Endodermal cell (in vitro differentiated cells): ENCODE measurements at regions not wholly inside any gene's neighbourhood (a gene's known extent, or its start where the extent isn't known, plus 50 kb on each side); places are given as distances from the start of the nearest gene placed in this dataset.

Experiments
- DNase-seq: peaks from one replicate; pipeline ENCODE4 v3.0.0-alpha.2; 2017
- H3K27ac ChIP-seq: 2 replicates; pipeline ENCODE4 v1.5.1; 2013; ENCODE audit warnings: mild to moderate bottlenecking, low read depth, low read length, moderate library complexity
- H3K27me3 ChIP-seq: 2 replicates; pipeline ENCODE4 v1.6.1; 2013; ENCODE audit warnings: mild to moderate bottlenecking, low read length, moderate library complexity; ENCODE audit not compliant: insufficient read depth, control insufficient read depth, poor library complexity, severe bottlenecking
- H3K36me3 ChIP-seq: 2 replicates; pipeline ENCODE4 v1.7.0; 2013; ENCODE audit warnings: mild to moderate bottlenecking, low read length, moderate library complexity; ENCODE audit not compliant: control insufficient read depth, insufficient read depth
- H3K4me1 ChIP-seq: one replicate; pipeline ENCODE4 v1.7.0; 2013; ENCODE audit warnings: low read length; ENCODE audit not compliant: control insufficient read depth, insufficient read depth
- H3K4me3 ChIP-seq: 2 replicates; pipeline ENCODE4 v1.5.1; 2013; ENCODE audit warnings: mild to moderate bottlenecking, low read length, moderate library complexity
- H3K9ac ChIP-seq: 2 replicates; pipeline ENCODE4 v1.6.1; 2013; ENCODE audit warnings: mild to moderate bottlenecking, low read length, moderate library complexity; ENCODE audit not compliant: poor library complexity, severe bottlenecking; ENCODE audit errors: extremely low read depth
- H3K9me3 ChIP-seq: 2 replicates; pipeline ENCODE4 v1.6.1; 2013; ENCODE audit warnings: mild to moderate bottlenecking, low read length, moderate library complexity; ENCODE audit not compliant: control insufficient read depth
- H3K27ac Mint-ChIP-seq: 2 replicates; pipeline ENCODE4 v1.8.0; 2020; ENCODE audit warnings: mixed read lengths
- H3K27me3 Mint-ChIP-seq: 2 replicates; pipeline ENCODE4 v1.8.0; 2021; ENCODE audit warnings: mild to moderate bottlenecking, mixed read lengths; ENCODE audit not compliant: insufficient read depth
- H3K36me3 Mint-ChIP-seq: 2 replicates; pipeline ENCODE4 v1.8.0; 2020; ENCODE audit warnings: low read depth, mixed read lengths
- H3K4me1 Mint-ChIP-seq: 2 replicates; pipeline ENCODE4 v1.8.0; 2020; ENCODE audit warnings: mixed read lengths
- H3K4me3 Mint-ChIP-seq: 2 replicates; pipeline ENCODE4 v1.8.0; 2020; ENCODE audit warnings: mild to moderate bottlenecking, moderate library complexity, mixed read lengths
- H3K9me3 Mint-ChIP-seq: 2 replicates; pipeline ENCODE4 v1.8.0; 2020; ENCODE audit warnings: mild to moderate bottlenecking, mixed read lengths
- WGBS, 2 experiments: methylation state at CpG; one replicate each; pipeline versions ENCODE4 v1.1.5 to v1.1.7; 2013; ENCODE audit warnings: missing lambda C conversion rate in 2 of 2, mixed read lengths in 1 of 2; ENCODE audit not compliant: insufficient coverage in 1 of 2, insufficient read length in 1 of 2; 5-methylcytosine and 5-hydroxymethylcytosine counted together
- TF ChIP-seq, protein P1 (sequence below): fragments of 200-600 bp; sonication (generic); conservative IDR thresholded peaks from 2 replicates; pipeline ENCODE4 v1.5.0; 2021; ENCODE audit warnings: antibody characterized with exemption, mild to moderate bottlenecking

DNA sequence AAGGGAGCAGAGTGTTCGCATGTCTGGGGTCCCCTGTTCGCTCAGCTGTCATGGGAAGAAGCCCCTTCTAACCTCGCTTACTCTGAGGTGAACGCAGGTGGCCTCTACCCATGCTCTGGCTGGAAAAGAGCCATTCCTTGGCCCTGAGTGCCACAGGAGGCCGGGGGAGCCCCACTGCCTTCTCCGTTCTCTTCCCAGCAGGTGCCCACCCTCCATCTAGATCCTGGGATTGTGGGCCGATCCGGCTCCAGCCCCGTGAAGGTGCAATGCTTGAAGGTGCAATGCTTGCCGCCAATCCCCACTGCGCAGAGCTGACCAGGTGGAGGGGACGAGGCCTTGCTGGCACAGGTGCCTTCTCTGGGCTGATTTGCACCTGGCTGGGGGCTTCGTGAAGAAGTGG lies 95.4 kb downstream of the MRPL36 start:
- peaks cover 3% of the 10 kb centered on the region for H3K4me1 ChIP-seq
- no peak overlapping the region for H3K27ac ChIP-seq
- TF ChIP-seq, protein P1, sequence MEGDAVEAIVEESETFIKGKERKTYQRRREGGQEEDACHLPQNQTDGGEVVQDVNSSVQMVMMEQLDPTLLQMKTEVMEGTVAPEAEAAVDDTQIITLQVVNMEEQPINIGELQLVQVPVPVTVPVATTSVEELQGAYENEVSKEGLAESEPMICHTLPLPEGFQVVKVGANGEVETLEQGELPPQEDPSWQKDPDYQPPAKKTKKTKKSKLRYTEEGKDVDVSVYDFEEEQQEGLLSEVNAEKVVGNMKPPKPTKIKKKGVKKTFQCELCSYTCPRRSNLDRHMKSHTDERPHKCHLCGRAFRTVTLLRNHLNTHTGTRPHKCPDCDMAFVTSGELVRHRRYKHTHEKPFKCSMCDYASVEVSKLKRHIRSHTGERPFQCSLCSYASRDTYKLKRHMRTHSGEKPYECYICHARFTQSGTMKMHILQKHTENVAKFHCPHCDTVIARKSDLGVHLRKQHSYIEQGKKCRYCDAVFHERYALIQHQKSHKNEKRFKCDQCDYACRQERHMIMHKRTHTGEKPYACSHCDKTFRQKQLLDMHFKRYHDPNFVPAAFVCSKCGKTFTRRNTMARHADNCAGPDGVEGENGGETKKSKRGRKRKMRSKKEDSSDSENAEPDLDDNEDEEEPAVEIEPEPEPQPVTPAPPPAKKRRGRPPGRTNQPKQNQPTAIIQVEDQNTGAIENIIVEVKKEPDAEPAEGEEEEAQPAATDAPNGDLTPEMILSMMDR: no peak
- H3K9me3 ChIP-seq: no peaks in the 10 kb centered on the region
- H3K36me3 ChIP-seq: no peaks in the 10 kb centered on the region
- no peaks in the 10 kb centered on the region for H3K36me3 Mint-ChIP-seq
- 95 to 97% methylated on average over 11 to 13 of the region's 13 CpGs for WGBS, 2 experiments
- peaks cover 14% of the 10 kb centered on the region for H3K27me3 Mint-ChIP-seq
- H3K27me3 ChIP-seq: no peaks in the 10 kb centered on the region
- H3K4me3 Mint-ChIP-seq: no peak overlapping the region
- H3K27ac Mint-ChIP-seq: no peak overlapping the region
- H3K4me1 Mint-ChIP-seq: peaks cover 7% of the 10 kb centered on the region
- DNase-seq: no peak
- H3K9ac ChIP-seq: no peak overlapping the region
- no peak overlapping the region for H3K4me3 ChIP-seq
- H3K9me3 Mint-ChIP-seq: peaks cover 7% of the 10 kb centered on the region

DNA sequence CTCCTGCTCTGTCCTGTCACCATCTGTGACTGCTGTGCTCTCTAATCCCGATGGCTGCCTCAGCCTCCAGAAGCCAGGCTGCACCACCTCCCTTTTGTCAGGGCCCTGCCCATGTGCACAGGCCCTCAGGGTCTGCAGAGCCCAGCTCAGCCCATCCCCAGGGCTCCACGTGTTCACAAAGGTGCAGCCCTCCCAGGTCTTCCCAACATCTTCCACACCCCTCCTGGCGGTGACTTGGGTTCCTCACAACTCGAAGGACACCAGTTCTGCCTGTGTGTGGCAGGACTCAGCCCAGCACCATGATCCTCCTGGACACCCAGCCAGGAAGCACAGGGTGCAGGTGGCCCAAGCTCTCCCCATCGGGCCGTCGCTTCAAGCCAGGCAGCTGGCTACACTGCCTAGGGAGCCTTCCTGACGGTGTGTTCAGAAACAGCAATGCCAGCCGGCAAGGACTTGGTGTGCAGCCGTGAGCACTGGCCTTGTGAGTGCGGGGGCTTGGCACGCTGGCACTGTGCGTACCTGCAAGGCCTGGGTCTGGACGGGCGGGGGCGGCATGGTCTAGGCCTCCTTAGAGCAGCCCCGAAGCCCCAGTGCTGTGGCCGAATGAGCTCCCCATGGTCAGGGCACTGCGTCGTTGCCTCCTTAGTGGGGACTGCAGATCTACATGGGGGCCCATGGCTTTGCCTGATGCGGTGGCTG lies 96.1 kb downstream of the MRPL36 start:
- no peak overlapping the region for H3K27ac Mint-ChIP-seq
- Histone ChIP-seq H3K36me3 (no peaks in the 10 kb centered on the region), H3K9ac (no peak overlapping the region), H3K9me3 (no peaks in the 10 kb centered on the region), H3K4me3 (no peak overlapping the region), H3K27me3 (no peaks in the 10 kb centered on the region), H3K27ac (no peak overlapping the region), H3K4me1 (no peaks in the 10 kb centered on the region)
- H3K27me3 Mint-ChIP-seq: peaks cover 16% of the 10 kb centered on the region
- H3K4me1 Mint-ChIP-seq: no peaks in the 10 kb centered on the region
- TF ChIP-seq, protein P1: peak; percentile 49
- H3K36me3 Mint-ChIP-seq: no peaks in the 10 kb centered on the region
- WGBS, 2 experiments: 90 to 94% methylated on average over 16 to 21 of the region's 21 CpGs
- no peak overlapping the region for H3K4me3 Mint-ChIP-seq
- peaks cover 8% of the 10 kb centered on the region for H3K9me3 Mint-ChIP-seq
- DNase-seq: peak; percentile 68

DNA sequence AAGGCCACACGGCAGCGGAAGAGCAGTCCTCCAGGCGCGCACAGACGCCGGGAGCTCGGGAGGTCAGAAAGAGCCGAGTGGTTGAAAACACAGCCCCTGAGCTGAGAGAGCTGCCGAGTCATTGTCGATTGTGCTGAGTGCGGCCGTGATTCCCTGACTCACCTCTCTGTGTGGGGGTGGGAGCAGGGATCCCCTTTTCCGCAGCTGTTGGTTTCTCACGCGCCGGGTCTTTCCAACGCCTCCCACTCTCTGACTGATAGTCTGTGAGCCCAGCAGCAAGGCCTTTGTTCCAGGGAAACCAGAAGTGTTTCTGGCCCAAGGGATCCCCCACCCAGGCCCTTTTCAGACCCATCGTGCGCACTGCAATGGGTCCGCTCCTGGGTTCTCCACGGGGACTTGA lies 97.3 kb downstream of the MRPL36 start:
- TF ChIP-seq, protein P1: no peak
- Histone ChIP-seq H3K4me3 (no peak overlapping the region), H3K9me3 (no peaks in the 10 kb centered on the region), H3K36me3 (no peaks in the 10 kb centered on the region), H3K9ac (no peak overlapping the region), H3K27me3 (no peaks in the 10 kb centered on the region), H3K27ac (no peak overlapping the region), H3K4me1 (no peaks in the 10 kb centered on the region)
- no peak for DNase-seq
- Mint-ChIP-seq H3K9me3 (peaks cover 8% of the 10 kb centered on the region), H3K27ac (no peak overlapping the region), H3K4me3 (no peak overlapping the region), H3K36me3 (no peaks in the 10 kb centered on the region), H3K27me3 (peaks cover 19% of the 10 kb centered on the region), H3K4me1 (no peaks in the 10 kb centered on the region)
- 92 to 93% methylated on average over 16 to 21 of the region's 21 CpGs for WGBS, 2 experiments
